ENCODE measurements at regions not wholly inside any gene's neighbourhood (a gene's known extent, or its start where the extent isn't known, plus 50 kb on each side); places are given as distances from the start of the nearest gene placed in this dataset.

DNA sequence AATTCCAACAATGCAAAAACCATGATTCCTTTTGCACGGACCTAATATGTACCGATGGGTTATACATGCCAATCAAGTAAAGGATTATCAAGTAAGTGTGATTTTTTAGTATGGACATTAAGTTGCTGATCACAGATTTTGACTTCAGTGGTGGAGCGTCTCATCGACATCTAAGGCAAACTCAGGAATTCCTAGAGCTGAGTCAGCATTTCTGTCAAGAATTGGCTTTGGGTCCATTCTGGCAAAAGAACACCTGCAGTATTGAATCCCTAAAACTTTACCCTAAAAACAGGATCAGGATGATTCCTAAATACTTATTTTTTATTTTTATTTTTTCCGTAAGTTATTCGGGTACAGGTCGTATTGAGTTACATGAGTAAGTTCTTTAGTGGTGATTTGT, 83.6 kb downstream of the HPGD start:
- CTCF ChIA-PET = no interaction called here
- TF ChIP-seq, protein P1, sequence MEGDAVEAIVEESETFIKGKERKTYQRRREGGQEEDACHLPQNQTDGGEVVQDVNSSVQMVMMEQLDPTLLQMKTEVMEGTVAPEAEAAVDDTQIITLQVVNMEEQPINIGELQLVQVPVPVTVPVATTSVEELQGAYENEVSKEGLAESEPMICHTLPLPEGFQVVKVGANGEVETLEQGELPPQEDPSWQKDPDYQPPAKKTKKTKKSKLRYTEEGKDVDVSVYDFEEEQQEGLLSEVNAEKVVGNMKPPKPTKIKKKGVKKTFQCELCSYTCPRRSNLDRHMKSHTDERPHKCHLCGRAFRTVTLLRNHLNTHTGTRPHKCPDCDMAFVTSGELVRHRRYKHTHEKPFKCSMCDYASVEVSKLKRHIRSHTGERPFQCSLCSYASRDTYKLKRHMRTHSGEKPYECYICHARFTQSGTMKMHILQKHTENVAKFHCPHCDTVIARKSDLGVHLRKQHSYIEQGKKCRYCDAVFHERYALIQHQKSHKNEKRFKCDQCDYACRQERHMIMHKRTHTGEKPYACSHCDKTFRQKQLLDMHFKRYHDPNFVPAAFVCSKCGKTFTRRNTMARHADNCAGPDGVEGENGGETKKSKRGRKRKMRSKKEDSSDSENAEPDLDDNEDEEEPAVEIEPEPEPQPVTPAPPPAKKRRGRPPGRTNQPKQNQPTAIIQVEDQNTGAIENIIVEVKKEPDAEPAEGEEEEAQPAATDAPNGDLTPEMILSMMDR (IDR thresholded peaks at IDR 0.05; ENCODE audit: control extremely low read depth, extremely low read depth, low read depth, missing control alignments) = no peak
- POLR2A ChIA-PET = no interaction called here
- no peak for DNase-seq (ENCODE audit: extremely low spot score)

DNA sequence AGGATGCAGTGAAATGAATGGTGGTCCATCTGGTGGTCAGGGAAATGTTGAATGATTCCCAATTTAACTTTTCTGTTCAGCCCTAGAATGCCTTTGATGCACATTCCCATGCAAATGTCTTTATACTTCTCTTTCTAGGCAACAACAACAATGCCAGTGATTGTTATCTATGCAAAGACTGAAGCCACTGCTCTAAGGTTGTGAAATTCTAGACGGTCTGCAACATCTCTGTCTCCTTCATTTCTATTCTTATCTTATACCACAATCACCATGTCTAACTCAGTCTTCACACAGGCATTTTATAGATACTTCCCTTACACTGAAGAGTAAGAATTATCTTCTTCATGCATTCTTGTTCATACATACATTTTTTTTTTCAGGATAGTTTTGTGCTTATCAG, 84.5 kb downstream of the HPGD start:
- POLR2A ChIA-PET = no interaction called here
- TF ChIP-seq, protein P1 (IDR thresholded peaks at IDR 0.05; ENCODE audit: control extremely low read depth, extremely low read depth, low read depth, missing control alignments) = no peak
- DNase-seq (ENCODE audit: extremely low spot score) = no peak
- CTCF ChIA-PET = no interaction called here

DNA sequence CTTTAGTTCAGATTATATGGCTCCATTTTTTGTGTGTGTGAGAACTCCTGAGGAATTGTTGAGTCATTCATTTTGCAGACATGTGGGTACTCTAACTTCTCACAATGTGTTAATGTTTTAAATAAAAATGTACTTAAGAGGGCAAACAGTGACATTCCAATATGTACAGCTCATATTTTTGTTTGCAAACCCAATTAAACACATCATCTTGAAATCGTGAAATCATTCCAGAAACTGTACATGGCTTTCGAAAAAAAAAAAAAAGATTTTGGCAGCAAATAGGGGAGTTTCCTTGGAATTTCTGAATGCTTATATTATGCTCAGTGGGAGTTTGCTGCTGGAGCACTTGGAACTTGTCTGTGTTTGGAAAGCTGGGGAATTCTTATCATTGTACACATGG, 85.0 kb downstream of the HPGD start:
- TF ChIP-seq, protein P1 (IDR thresholded peaks at IDR 0.05; ENCODE audit: control extremely low read depth, extremely low read depth, low read depth, missing control alignments) = no peak
- POLR2A ChIA-PET = no interaction called here
- CTCF ChIA-PET = no interaction called here
- DNase-seq (ENCODE audit: extremely low spot score) = no peak

DNA sequence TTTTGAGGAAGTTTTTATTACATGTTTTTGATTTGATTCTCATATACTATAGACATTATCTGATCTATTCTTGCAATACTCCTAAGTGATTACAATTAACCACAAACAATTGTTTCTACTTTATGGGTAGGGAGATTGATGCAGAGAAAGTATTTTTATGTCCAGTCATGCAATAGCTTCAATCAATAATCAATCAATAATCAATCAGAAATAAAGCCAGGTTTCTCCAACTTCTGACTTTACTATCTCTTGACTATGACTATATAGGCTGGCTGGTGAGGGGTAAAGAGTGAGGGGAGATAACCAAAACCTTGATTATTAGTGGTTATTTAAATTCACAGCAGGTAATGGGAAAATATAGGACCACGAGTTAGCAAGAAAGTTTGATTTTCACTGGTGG, 85.9 kb downstream of the HPGD start:
- POLR2A ChIA-PET = no interaction called here
- CTCF ChIA-PET = no interaction called here
- DNase-seq (ENCODE audit: extremely low spot score) = no peak
- TF ChIP-seq, protein P1 (IDR thresholded peaks at IDR 0.05; ENCODE audit: control extremely low read depth, extremely low read depth, low read depth, missing control alignments) = no peak

DNA sequence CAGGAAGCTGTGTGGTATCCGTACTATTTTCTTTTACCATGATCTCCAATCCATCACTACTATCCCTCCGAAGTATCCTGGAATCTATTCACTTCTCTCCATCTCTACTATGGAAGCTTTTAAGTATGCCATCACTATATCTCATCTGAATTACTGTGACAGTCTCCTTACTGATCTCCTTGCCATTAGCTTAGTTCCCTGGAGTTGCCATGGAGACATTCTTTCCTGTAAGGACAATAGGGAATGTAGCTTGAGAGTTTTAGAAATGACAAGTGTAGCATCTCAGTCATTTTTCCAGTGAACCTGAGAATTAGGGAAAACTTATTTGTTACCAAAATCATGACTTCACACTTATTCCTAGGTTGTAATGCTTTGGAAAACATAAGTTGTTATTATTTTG, 86.3 kb downstream of the HPGD start:
- TF ChIP-seq, protein P1 (IDR thresholded peaks at IDR 0.05; ENCODE audit: control extremely low read depth, extremely low read depth, low read depth, missing control alignments) = no peak
- DNase-seq (ENCODE audit: extremely low spot score) = no peak
- CTCF ChIA-PET = no interaction called here
- POLR2A ChIA-PET = no interaction called here

DNA sequence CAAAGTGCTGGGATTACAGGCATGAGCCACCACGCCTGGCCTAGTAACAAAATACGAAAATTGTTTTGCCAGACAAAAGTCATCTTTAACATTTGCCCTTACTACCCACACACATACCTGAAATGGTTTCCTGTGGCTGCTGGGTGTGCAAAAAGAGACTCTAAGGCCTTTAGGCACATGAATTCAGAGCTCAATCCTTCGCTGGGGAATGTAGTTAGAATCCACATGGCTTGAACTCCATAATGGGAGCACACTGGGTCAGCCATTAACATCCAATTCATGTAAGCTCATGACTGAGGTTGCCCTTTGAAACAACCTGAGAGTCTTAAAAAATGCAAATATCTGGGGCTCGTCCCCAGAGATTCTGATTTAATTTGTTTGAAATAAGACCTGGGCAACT, 87.8 kb downstream of the HPGD start:
- ChIA-PET POLR2A (no interaction called here), CTCF (interaction anchor here (1.3 to 2.1 kb wide), 2 partner anchors 9 to 22 kb away, joined by 3 to 10 read pairs; no protein-coding TSS in a partner anchor)
- no peak for DNase-seq (ENCODE audit: extremely low spot score)
- TF ChIP-seq, protein P1 (IDR thresholded peaks at IDR 0.05; ENCODE audit: control extremely low read depth, extremely low read depth, low read depth, missing control alignments) = no peak

DNA sequence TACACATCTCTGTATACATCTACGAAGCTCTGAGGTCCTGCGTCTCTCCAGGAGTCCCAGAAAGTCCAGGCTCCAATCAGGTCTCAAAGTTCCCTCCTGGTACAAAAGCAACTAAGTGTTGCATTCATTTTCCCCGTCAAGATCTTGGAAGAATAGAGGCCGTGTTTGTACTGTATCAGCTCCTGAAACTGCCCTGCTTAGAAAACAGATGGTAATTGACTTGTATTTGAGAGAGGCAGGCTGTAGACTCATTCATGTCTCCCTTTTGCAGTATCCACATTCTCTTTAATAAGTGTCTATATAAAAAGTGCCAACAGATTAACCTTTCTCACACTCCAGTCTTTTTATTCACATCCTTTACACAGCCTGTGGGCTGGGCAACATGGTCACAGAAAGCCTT, 91.7 kb downstream of the HPGD start:
- TF ChIP-seq, protein P1 (IDR thresholded peaks at IDR 0.05; ENCODE audit: control extremely low read depth, extremely low read depth, low read depth, missing control alignments) = no peak
- CTCF ChIA-PET = interaction anchor here (1.2 kb wide), 1 partner anchor 202 kb away, joined by 3 read pairs; no protein-coding TSS in a partner anchor
- POLR2A ChIA-PET = no interaction called here
- no peak for DNase-seq (ENCODE audit: extremely low spot score)

Data from GM10248 (cell line).